ENCODE measurements at regions not wholly inside any gene's neighbourhood (a gene's known extent, or its start where the extent isn't known, plus 50 kb on each side); places are given as distances from the start of the nearest gene placed in this dataset.

- FAIRE-seq (no peak), DNase-seq (ENCODE audit: low spot score in 2 of 2) (no peak)
These were observed 282.6 kb downstream of the IRX1 start for GRCh38 chr5:3878267-3878666.

- DNase-seq (ENCODE audit: low spot score in 2 of 2): no peak
- no peak for FAIRE-seq
These were observed 287.4 kb downstream of the IRX1 start for GRCh38 chr5:3883040-3883439.

DNA sequence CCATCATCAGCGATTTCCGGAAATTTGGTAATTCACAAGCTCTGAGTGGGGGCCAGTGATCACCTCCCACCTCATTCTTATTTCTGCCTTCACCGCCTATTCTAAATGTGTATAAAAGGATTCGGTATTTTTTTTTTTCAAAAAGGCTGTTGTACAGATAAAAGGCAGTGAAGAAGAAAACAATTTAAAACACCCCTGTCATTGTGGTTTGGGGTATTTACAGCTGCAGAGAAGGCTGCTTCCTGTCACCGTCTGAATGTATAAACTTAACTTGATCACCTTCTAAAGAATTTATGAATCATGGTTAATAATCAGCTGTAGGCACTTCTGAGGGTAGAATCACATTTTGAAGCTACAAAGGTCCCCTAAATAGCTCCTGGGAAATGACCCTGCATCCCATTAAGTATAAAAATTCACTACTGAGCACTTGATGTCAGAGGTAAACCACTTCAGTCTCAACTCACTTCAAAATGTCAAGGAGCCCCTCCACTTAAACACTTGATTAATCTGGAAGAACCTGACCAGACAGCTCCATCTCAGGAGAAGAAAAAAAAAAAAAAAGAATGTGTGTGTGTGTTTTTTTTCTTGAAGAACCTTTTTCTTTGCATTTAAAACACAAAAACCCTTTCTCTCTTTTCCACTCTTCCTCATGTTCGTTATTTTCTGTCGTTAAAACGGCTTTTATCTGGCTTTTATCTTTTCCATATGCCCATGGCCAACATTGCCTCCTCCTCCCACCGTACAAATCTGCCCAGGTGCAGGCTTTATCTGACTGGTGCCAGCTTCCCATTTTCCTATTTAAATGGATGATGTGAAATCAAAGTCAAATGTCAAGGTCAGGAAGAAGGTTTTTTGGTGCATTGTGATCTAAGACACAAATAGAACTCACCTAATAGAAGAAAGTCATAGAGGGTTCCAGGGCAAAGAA lies 291.2 kb downstream of the IRX1 start:
- FAIRE-seq (no peak), DNase-seq (ENCODE audit: low spot score in 2 of 2) (no peak)

DNA sequence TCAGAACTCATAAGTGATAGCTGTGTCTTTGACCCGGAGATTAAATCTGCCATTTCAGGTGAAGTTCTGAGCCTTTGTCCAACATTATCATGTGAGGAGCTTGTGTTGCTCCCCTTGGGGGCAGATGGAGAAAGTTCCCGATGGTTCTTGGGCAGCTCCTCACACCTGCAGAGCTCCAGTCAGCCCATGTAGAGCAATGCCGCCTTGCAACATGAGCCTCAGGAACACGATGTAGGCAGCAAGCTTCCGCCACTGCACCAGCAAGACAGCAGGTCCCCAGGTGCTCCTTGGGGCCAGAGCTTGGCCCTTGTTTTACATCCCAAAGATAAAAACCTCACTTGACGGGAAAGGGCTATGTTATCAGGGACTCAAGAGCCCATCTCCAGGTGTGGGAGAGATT lies 292.7 kb downstream of the IRX1 start:
- DNase-seq (ENCODE audit: low spot score in 2 of 2) (no peak), FAIRE-seq (no peak)

GRCh38 chr5:3889412-3890142 lies 293.9 kb downstream of the IRX1 start:
- FAIRE-seq (no peak), DNase-seq (ENCODE audit: low spot score in 2 of 2) (no peak)

- no peak for DNase-seq (ENCODE audit: low spot score in 2 of 2)
- FAIRE-seq: no peak
These were observed 295.5 kb downstream of the IRX1 start for GRCh38 chr5:3891113-3891512.

DNA sequence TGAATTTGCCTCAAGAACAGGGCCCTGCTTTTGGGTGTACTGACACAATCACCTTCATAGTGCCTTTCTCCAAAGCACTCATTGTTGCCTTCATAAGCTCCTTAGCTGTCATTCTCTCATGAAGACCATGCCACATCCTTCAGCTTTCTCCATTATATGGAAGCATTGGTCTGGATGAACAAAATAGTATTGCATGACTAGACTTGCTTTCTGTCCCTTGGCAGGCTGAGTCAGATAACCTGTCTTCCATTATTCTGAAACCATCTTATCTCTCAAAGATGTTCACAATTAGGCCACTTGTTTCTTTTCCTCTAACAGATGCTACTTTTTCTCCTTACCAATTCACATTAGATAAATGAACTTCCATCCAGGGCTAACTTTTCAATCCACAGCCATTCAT lies 297.9 kb downstream of the IRX1 start:
- FAIRE-seq: no peak
- no peak for DNase-seq (ENCODE audit: low spot score in 2 of 2)

GRCh38 chr5:3893975-3894374 lies 298.3 kb downstream of the IRX1 start:
- DNase-seq (ENCODE audit: low spot score in 2 of 2) (no peak), FAIRE-seq (no peak)

DNA sequence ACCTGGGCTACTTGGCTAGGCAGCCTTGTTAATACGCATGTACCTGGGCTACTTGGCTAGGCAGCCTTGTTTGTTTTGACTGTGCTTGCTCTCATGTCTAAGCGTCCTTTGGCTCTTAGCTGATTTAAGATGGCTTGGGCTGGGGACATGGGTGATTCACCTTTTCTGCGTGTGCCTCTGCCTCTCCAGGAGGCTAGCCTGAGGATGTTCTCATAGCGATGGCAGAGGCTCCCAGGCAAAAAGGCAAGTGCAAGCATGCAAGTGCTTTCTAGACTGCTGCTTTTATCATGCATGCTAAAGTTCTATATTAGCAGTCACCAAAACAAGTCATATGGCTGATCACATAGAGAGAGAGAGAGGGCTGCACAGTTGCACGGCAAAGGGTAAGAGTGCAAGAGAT lies 300.5 kb downstream of the IRX1 start:
- no peak for FAIRE-seq

DNA sequence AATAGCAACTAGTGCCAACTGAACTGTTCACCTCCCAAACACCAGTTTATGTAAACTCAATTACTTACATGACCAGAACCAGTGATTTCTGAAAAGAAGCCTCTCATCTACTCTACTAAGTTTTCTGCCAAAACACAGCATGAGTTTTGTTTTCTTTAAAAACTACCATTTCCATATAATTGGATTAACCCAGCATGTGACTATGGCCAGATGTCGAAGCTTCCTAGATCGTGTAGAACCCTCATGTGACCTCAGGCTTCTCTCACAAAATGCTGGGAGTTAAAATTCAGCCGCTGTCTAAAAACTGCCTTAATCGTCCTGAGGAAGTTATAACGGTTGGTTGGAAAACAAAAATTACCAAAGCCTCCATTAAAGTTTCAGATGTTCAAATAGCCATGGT lies 303.5 kb downstream of the IRX1 start:
- FAIRE-seq (no peak), DNase-seq (ENCODE audit: low spot score in 2 of 2) (no peak)

More for the DNA sequence above, 300.5 kb downstream of the IRX1 start:
- DNase-seq (ENCODE audit: low spot score in 2 of 2): no peak

DNA sequence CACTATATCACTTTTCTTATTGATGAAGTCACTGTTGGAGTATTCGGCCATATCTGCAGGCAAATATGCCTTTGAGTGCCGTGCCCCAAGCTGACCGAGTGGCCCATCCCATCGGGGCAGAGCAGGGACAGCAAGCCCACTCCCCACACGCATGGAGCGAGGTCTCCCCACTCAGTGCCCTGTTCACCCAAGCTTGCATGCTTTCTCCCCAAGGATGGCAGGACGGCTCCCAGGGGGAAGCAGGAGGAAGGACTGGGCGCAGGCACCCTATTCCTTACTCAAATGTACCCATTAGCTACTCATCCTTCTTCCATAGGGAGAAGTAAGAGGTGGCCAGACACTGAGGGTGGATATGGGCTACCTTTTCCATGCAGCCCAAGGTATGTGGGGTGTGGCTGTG lies 309.0 kb downstream of the IRX1 start:
- DNase-seq (ENCODE audit: low spot score in 2 of 2) (no peak), FAIRE-seq (no peak)

DNA sequence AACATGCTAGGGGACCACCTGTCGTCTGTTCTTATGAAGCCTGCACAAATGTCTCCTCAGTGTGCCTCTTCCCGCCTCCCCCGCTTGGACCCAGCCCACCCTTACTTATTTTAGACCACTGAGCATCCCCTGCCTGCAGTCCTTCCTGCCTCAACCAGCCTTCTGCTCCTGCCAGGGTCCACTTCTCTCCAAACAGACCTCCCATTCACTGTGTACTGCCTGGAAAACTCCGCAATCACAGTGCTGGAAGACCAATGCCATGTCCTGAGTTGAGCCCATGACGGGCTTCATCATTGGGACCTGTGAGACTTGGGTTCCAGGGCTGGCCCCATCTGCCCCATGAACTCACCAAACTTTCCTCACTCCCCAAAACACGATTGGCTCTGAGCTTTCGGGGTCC lies 309.4 kb downstream of the IRX1 start:
- FAIRE-seq: no peak
- no peak for DNase-seq (ENCODE audit: low spot score in 2 of 2)

DNA sequence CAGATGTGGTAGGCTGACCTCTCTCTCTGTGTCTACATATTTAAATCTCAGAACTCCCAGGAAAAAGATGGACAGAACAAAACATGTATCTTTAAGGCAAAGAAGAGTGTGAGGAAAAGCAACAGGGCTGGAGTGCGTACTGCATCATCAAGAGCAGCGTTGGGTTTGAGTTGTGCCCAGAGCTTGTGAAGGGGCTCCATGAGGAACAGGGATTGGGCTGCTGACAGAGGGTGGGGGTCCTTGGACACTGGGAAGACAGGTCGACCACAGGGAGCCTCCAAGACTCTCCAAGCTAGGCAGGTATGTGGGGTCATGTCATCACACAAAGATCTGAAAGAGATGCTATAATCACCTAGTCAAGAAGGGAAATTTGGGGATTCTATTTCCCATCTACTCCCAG lies 309.9 kb downstream of the IRX1 start:
- FAIRE-seq: no peak
- DNase-seq (ENCODE audit: low spot score in 2 of 2): no peak

DNA sequence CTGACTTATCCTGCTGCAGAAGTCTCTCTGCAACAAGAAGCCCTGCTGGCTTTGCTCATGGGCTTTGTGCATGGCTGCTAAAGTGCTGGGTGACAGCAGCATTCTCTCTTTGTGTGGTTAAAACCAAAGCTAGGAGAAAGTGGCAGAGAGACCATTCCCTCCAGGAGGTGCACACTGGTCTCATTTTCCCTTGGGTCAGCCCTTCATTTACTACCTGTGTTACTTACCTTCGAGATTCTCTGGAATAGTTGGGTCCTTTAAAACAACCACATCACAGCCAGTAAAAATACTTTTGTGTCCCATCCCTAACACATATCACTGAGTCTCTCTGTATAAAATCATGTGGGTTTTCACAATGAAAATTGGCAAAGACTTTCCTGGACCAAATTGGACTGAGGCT lies 315.5 kb downstream of the IRX1 start:
- FAIRE-seq (no peak), DNase-seq (ENCODE audit: low spot score in 2 of 2) (no peak)

DNA sequence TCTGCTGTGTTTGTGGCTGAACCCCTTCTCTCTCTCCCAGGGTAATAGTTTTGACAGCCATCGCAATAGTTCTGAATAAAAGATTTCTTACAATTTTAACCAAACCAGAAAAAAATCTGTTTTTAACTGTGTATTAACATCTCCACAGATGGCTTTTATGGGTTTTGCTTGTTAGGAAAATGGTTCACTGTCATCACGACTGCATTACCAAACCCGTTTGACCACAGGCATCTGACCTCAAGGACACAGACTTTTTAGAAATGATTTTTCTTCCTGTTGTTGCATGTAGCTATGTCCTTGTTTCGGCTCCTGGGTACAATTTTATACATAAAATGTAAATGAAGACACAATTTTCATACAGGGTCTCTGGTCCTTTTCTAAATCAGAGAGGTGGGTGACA lies 316.1 kb downstream of the IRX1 start:
- FAIRE-seq (no peak), DNase-seq (ENCODE audit: low spot score in 2 of 2) (no peak)

DNA sequence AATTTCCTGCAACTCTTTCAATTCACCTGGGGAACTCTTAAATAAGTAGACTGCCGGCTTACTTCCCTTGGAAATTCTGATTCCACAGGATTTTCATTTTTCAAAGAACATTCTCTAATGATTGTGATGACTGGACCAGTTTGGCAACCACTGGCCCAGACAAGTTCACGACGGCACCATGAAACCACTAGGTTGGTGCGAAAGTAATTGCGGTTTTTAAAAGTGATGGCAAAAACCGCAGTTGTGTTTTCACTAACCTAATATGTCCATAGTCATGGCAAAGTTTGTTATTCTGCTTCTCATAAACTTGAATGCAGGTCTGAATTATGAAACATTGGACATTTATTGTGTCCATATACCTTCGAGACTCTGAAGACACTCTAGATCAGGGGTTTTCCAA lies 317.2 kb downstream of the IRX1 start:
- no peak for DNase-seq (ENCODE audit: low spot score in 2 of 2)
- no peak for FAIRE-seq

GRCh38 chr5:3913279-3913678 lies 317.6 kb downstream of the IRX1 start:
- DNase-seq (ENCODE audit: low spot score in 2 of 2): no peak
- FAIRE-seq: no peak

DNA sequence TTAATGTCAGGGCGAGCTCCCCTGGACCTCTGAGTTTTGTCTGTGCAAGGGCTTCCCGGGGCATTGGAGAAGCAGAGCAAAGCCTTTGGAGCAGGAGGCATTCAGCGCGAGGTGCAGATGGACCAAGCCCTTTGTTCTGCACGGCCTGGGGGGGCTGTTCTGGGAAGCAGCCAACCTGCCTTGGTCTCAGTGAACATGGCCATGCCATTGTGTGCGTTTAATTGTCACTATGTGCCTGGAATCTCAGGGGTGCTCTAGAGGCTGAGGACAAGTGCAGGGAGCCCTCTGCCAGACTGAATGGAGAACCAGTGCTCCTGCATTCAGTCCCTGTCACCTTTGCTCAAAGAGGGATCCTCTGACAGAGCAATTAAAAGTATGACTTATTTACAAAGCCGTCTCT lies 329.4 kb downstream of the IRX1 start:
- no peak for DNase-seq (ENCODE audit: low spot score in 2 of 2)
- no peak for FAIRE-seq

- FAIRE-seq (no peak), DNase-seq (ENCODE audit: low spot score in 2 of 2) (no peak)
These were observed 330.3 kb downstream of the IRX1 start for GRCh38 chr5:3925935-3926334.

DNA sequence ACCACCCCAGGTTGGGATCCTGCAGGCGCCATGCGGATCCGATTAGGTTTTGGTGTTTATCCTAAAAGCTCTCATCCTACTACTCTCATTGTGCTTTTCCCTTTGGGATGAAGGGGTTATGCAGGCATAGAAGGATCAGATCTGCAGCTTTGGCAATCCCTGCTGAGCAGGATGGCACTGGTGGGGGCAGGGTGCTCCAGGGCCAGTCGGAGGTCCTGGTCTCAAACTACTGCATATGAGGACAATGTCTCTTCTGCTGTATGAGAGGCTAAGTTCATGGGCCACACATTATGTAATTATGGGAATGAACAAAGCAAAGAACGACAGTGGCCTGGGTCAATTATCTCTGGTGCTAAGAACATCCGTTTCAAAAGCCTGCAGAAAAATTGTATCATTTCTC lies 334.2 kb downstream of the IRX1 start:
- DNase-seq (ENCODE audit: low spot score in 2 of 2): no peak
- FAIRE-seq: no peak

- DNase-seq (ENCODE audit: low spot score in 2 of 2) (no peak), FAIRE-seq (no peak)
These were observed 336.3 kb downstream of the IRX1 start for GRCh38 chr5:3931976-3932375.

- DNase-seq (ENCODE audit: low spot score in 2 of 2) (no peak), FAIRE-seq (no peak)
These were observed 337.9 kb downstream of the IRX1 start for GRCh38 chr5:3933536-3933935.

All from frontal cortex (tissue), 3 donors.